GM12872 (cell line): ENCODE measurements at regions not wholly inside any gene's neighbourhood (a gene's known extent, or its start where the extent isn't known, plus 50 kb on each side); places are given as distances from the start of the nearest gene placed in this dataset.

ENCODE experiments used
- CTCF ChIP-seq: IDR thresholded peaks from 3 replicates; pipeline ENCODE4 v1.5.1; 2011; ENCODE audit warnings: low read depth, mild to moderate bottlenecking, low read length, moderate library complexity; ENCODE audit not compliant: insufficient read depth

- TF ChIP-seq CTCF: no peak
These were observed 373.1 kb upstream of the MIR17HG start for GRCh38 chr13:90974249-90974975.

DNA sequence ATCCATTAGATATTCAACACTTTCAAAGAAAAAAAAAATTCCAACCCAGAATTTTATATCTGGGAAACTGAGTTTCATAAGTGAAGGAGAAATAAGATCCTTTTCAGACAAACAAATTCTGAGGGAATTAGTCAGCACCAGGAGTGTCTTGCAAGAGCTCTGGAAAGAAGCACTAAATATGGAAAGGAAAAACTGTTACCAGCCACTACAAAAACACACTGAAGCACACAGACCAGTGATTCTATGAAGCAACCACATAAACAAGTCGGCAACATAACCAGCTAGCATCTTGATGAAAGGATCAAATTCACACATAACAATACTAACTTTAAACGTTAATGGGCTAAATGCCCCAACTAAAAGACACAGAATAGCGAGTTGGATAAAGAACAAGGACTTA, 368.4 kb upstream of the MIR17HG start:
- TF ChIP-seq CTCF: no peak

- no peak for TF ChIP-seq CTCF
These were observed 362.7 kb upstream of the MIR17HG start for GRCh38 chr13:90984756-90985155.

GRCh38 chr13:90995001-90995400, 352.5 kb upstream of the MIR17HG start:
- TF ChIP-seq CTCF: no peak

- TF ChIP-seq CTCF: no peak
These were observed 351.9 kb upstream of the MIR17HG start for GRCh38 chr13:90995614-90996013.

DNA sequence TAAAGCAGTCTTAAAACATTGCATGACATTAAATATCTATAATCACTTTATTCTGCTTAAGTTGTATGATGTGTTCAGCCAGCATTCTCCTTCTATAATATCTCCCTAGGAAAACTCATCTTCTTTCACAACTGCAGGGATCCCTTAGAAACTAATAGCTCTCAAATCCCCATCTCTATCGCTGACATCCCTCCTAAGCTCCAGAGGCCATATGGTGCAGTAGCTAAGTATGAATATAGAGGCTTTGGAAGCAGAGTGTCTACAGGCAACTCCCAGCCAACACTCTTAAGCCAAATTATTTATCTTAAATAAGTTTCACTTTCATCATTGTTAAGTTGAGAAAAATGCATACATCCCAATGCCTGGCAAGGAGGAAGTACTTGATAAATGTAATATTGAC, 349.5 kb upstream of the MIR17HG start:
- no peak for TF ChIP-seq CTCF

DNA sequence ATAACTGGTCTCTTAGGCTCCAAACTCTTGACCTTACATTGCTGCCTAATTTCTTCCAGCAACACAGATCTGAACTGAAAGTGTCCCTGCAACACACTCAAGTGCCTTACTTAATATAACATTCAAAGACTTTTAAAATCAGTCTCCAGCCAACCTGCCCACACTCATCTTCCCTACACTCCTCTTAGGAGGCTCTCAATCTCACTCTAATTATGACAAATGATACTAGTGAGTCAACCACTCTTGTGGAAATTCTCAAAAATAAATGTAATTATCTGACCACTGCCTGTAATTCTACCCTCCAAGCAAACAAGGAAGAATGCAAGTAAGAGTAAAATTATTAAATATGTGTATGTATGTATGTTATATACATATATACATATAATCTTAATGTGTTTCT, 348.1 kb upstream of the MIR17HG start:
- TF ChIP-seq CTCF: no peak
